HuH-7 (cell line): ENCODE measurements at regions not wholly inside any gene's neighbourhood (a gene's known extent, or its start where the extent isn't known, plus 50 kb on each side); places are given as distances from the start of the nearest gene placed in this dataset.
"Not testable (repeated sequence)": the region's sequence is repeated elsewhere in the genome, so short reads cannot be mapped to it uniquely, and the experiment has no call there.

Experiments
- DNase-seq: peaks from one replicate; pipeline ENCODE4 v3.0.0; 2011; ENCODE audit warnings: low spot score

GRCh38 chr6:135605278-135605790 is 107.8 kb upstream of the AHI1 start:
- DNase-seq: no peak

- no peak for DNase-seq
Measured at GRCh38 chr6:135606392-135606791, 108.9 kb upstream of the AHI1 start.

- DNase-seq: no peak
Measured at GRCh38 chr6:135608031-135608430, 110.5 kb upstream of the AHI1 start.

GRCh38 chr6:135610192-135610591 is 112.7 kb upstream of the AHI1 start:
- not testable (repeated sequence) for DNase-seq

- no peak for DNase-seq
Measured at GRCh38 chr6:135616655-135617054, 119.1 kb upstream of the AHI1 start.

- DNase-seq: no peak
Measured at GRCh38 chr6:135617222-135617621, 119.7 kb upstream of the AHI1 start.

- no peak for DNase-seq
Measured at GRCh38 chr6:135622081-135622480, 124.5 kb upstream of the AHI1 start.

GRCh38 chr6:135623979-135624378 is 126.4 kb upstream of the AHI1 start:
- no peak for DNase-seq

- DNase-seq: no peak
Measured at GRCh38 chr6:135624402-135625295, 127.1 kb upstream of the AHI1 start.

- not testable (repeated sequence) for DNase-seq
Measured at GRCh38 chr6:135626001-135626400, 128.5 kb upstream of the AHI1 start.

GRCh38 chr6:135627092-135627715 is 129.7 kb upstream of the AHI1 start:
- DNase-seq: peak; percentile 4

GRCh38 chr6:135630789-135631376 is 133.3 kb upstream of the AHI1 start:
- no peak for DNase-seq

GRCh38 chr6:135631821-135632220 is 134.3 kb upstream of the AHI1 start:
- no peak for DNase-seq

- DNase-seq: no peak
Measured at GRCh38 chr6:135633573-135633972, 136.0 kb upstream of the AHI1 start.

- DNase-seq: no peak
Measured at GRCh38 chr6:135637701-135638100, 140.2 kb upstream of the AHI1 start.

- DNase-seq: no peak
Measured at GRCh38 chr6:135638108-135638507, 140.6 kb upstream of the AHI1 start.

- DNase-seq: no peak
Measured at GRCh38 chr6:135640048-135640447, 142.5 kb upstream of the AHI1 start.

GRCh38 chr6:135640449-135641111 is 143.0 kb upstream of the AHI1 start:
- DNase-seq: no peak

GRCh38 chr6:135642912-135643311 is 145.4 kb upstream of the AHI1 start:
- no peak for DNase-seq

GRCh38 chr6:135644394-135644793 is 146.9 kb upstream of the AHI1 start:
- no peak for DNase-seq

- no peak for DNase-seq
Measured at GRCh38 chr6:135647521-135647920, 150.0 kb upstream of the AHI1 start.
